GM18499 (cell line): ENCODE measurements at regions not wholly inside any gene's neighbourhood (a gene's known extent, or its start where the extent isn't known, plus 50 kb on each side); places are given as distances from the start of the nearest gene placed in this dataset.

Experiments
- ATAC-seq: cut with Tn5 transposase; IDR thresholded peaks from one replicate; pipeline ENCODE4 v1.9.1; 2021; ENCODE audit warnings: moderate number of reproducible peaks; ENCODE audit not compliant: insufficient read depth, unreplicated experiment

GRCh38 chr15:39211108-39211979 lies 369.5 kb upstream of the THBS1 start:
- no peak for ATAC-seq

- no peak for ATAC-seq
Observed at GRCh38 chr15:39213385-39213840, 367.5 kb upstream of the THBS1 start.

GRCh38 chr15:39215015-39215414 lies 365.9 kb upstream of the THBS1 start:
- ATAC-seq = no peak

- ATAC-seq = no peak
Observed at GRCh38 chr15:39216816-39217215, 364.1 kb upstream of the THBS1 start.

GRCh38 chr15:39219608-39220007 lies 361.3 kb upstream of the THBS1 start:
- ATAC-seq = no peak

GRCh38 chr15:39226169-39226937 lies 354.5 kb upstream of the THBS1 start:
- no peak for ATAC-seq

- ATAC-seq = no peak
Observed at GRCh38 chr15:39227001-39227400, 353.9 kb upstream of the THBS1 start.

GRCh38 chr15:39228889-39229288 lies 352.0 kb upstream of the THBS1 start:
- ATAC-seq = no peak

- no peak for ATAC-seq
Observed at GRCh38 chr15:39230205-39230907, 350.5 kb upstream of the THBS1 start.

- no peak for ATAC-seq
Observed at GRCh38 chr15:39230908-39231285, 350.0 kb upstream of the THBS1 start.

- ATAC-seq = no peak
Observed at GRCh38 chr15:39232512-39232911, 348.4 kb upstream of the THBS1 start.

- ATAC-seq = no peak
Observed at GRCh38 chr15:39235084-39235795, 345.6 kb upstream of the THBS1 start.

- ATAC-seq = no peak
Observed at GRCh38 chr15:39236375-39236774, 344.5 kb upstream of the THBS1 start.

GRCh38 chr15:39238443-39238842 lies 342.4 kb upstream of the THBS1 start:
- no peak for ATAC-seq

- no peak for ATAC-seq
Observed at GRCh38 chr15:39239562-39239961, 341.3 kb upstream of the THBS1 start.

GRCh38 chr15:39242345-39242744 lies 338.5 kb upstream of the THBS1 start:
- no peak for ATAC-seq

- ATAC-seq = no peak
Observed at GRCh38 chr15:39243396-39243795, 337.5 kb upstream of the THBS1 start.

GRCh38 chr15:39244776-39245175 lies 336.1 kb upstream of the THBS1 start:
- no peak for ATAC-seq

GRCh38 chr15:39246523-39246922 lies 334.4 kb upstream of the THBS1 start:
- no peak for ATAC-seq

GRCh38 chr15:39247574-39247973 lies 333.3 kb upstream of the THBS1 start:
- no peak for ATAC-seq
